Epithelial cell of esophagus (primary cell): ENCODE measurements at regions not wholly inside any gene's neighbourhood (a gene's known extent, or its start where the extent isn't known, plus 50 kb on each side); places are given as distances from the start of the nearest gene placed in this dataset.

Experiments used
- DNase-seq: peaks from one replicate; pipeline ENCODE4 v3.0.0; 2010; ENCODE audit warnings: low read depth
- H3K4me3 ChIP-seq: 2 replicates; pipeline ENCODE4 v1.5.1; 2011; ENCODE audit warnings: mild to moderate bottlenecking, low read length, control low read depth
- TF ChIP-seq, protein P1 (sequence below): IDR thresholded peaks from 2 replicates; pipeline ENCODE4 v1.5.1; 2011; ENCODE audit warnings: low read depth, mild to moderate bottlenecking, low read length, control low read depth, inconsistent platforms; ENCODE audit not compliant: insufficient read depth; ENCODE audit errors: missing control alignments

DNA sequence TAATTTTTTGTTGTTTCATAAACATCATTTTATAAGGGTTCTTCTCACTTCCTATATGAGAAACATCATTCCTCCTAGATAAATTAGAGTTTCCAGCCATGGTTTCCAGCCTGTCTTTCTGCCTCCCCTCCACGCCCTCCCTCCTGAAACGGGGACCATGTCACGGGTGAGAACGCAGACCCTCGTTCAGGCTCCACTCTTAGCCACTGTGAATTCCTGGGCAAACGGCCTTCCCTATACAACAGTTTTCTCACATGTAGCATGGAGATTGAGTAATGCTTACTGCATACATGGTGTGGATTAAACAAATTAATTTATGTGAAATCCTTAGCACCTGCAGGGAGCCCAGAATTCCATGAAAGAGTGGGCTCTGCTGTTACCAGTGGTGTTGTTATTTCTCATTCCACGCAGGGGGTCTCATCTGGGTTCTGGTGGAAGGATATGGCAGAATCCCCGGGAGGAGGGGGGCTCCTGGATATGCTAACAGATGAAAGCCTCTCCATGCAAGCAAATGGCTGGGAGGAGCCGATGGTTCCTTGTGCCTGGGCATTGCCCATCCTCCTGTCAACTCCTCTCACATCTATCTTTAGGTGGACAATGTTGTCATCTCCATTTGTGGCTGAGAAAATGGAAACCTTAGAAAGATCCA is 54.0 kb upstream of the TWIST2 start:
- DNase-seq = no peak
- H3K4me3 ChIP-seq = no peak overlapping the region
- TF ChIP-seq, protein P1, sequence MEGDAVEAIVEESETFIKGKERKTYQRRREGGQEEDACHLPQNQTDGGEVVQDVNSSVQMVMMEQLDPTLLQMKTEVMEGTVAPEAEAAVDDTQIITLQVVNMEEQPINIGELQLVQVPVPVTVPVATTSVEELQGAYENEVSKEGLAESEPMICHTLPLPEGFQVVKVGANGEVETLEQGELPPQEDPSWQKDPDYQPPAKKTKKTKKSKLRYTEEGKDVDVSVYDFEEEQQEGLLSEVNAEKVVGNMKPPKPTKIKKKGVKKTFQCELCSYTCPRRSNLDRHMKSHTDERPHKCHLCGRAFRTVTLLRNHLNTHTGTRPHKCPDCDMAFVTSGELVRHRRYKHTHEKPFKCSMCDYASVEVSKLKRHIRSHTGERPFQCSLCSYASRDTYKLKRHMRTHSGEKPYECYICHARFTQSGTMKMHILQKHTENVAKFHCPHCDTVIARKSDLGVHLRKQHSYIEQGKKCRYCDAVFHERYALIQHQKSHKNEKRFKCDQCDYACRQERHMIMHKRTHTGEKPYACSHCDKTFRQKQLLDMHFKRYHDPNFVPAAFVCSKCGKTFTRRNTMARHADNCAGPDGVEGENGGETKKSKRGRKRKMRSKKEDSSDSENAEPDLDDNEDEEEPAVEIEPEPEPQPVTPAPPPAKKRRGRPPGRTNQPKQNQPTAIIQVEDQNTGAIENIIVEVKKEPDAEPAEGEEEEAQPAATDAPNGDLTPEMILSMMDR = no peak

GRCh38 chr2:238796223-238796885 is 51.5 kb upstream of the TWIST2 start:
- no peak overlapping the region for H3K4me3 ChIP-seq
- TF ChIP-seq, protein P1 = no peak
- no peak for DNase-seq

- TF ChIP-seq, protein P1 = no peak
- no peak overlapping the region for H3K4me3 ChIP-seq
- no peak for DNase-seq
Measured at GRCh38 chr2:238797537-238797936, 50.3 kb upstream of the TWIST2 start.
